ENCODE measurements at regions not wholly inside any gene's neighbourhood (a gene's known extent, or its start where the extent isn't known, plus 50 kb on each side); places are given as distances from the start of the nearest gene placed in this dataset.

GRCh38 chr11:112786886-112787530, 174.2 kb upstream of the NCAM1 start:
- TF ChIP-seq CTCF (IDR thresholded peaks at IDR 0.05; ENCODE audit: unreplicated experiment), result no peak
- no peak for DNase-seq (ENCODE audit: low spot score in 2 of 2, unreplicated experiment in 2 of 2)
- Mint-ChIP-seq H3K4me3 (no peak overlapping the region), H3K36me3 (no peaks in the 10 kb centered on the region), H3K9me3 (no peaks in the 10 kb centered on the region), H3K27me3 (ENCODE audit: low read depth) (no peaks in the 10 kb centered on the region), H3K4me1 (peaks cover 33% of the 10 kb centered on the region), H3K27ac (no peak overlapping the region)

- no peak for TF ChIP-seq CTCF (IDR thresholded peaks at IDR 0.05; ENCODE audit: unreplicated experiment)
- DNase-seq (ENCODE audit: low spot score in 2 of 2, unreplicated experiment in 2 of 2), result no peak
- H3K4me3 Mint-ChIP-seq, result no peak overlapping the region
- H3K27me3 Mint-ChIP-seq (ENCODE audit: low read depth), result no peaks in the 10 kb centered on the region
- H3K9me3 Mint-ChIP-seq, result no peaks in the 10 kb centered on the region
- no peak overlapping the region for H3K27ac Mint-ChIP-seq
- no peaks in the 10 kb centered on the region for H3K36me3 Mint-ChIP-seq
- peaks cover 32% of the 10 kb centered on the region for H3K4me1 Mint-ChIP-seq
Measured at GRCh38 chr11:112789481-112789880, 171.7 kb upstream of the NCAM1 start.

GRCh38 chr11:112790286-112790685, 170.9 kb upstream of the NCAM1 start:
- Mint-ChIP-seq H3K36me3 (no peaks in the 10 kb centered on the region), H3K4me1 (peaks cover 29% of the 10 kb centered on the region), H3K27ac (no peak overlapping the region), H3K9me3 (no peaks in the 10 kb centered on the region), H3K27me3 (ENCODE audit: low read depth) (no peaks in the 10 kb centered on the region), H3K4me3 (no peak overlapping the region)
- DNase-seq (ENCODE audit: low spot score in 2 of 2, unreplicated experiment in 2 of 2), result no peak
- TF ChIP-seq CTCF (IDR thresholded peaks at IDR 0.05; ENCODE audit: unreplicated experiment), result no peak

- Mint-ChIP-seq H3K9me3 (no peaks in the 10 kb centered on the region), H3K27me3 (ENCODE audit: low read depth) (no peaks in the 10 kb centered on the region), H3K36me3 (no peaks in the 10 kb centered on the region), H3K27ac (no peak overlapping the region), H3K4me1 (peaks cover 32% of the 10 kb centered on the region), H3K4me3 (no peak overlapping the region)
- no peak for TF ChIP-seq CTCF (IDR thresholded peaks at IDR 0.05; ENCODE audit: unreplicated experiment)
- DNase-seq (ENCODE audit: low spot score in 2 of 2, unreplicated experiment in 2 of 2), result no peak
Measured at GRCh38 chr11:112792070-112792469, 169.2 kb upstream of the NCAM1 start.

- H3K4me1 Mint-ChIP-seq, result peaks cover 41% of the 10 kb centered on the region
- no peaks in the 10 kb centered on the region for H3K27me3 Mint-ChIP-seq (ENCODE audit: low read depth)
- H3K36me3 Mint-ChIP-seq, result no peaks in the 10 kb centered on the region
- no peak overlapping the region for H3K4me3 Mint-ChIP-seq
- H3K9me3 Mint-ChIP-seq, result no peaks in the 10 kb centered on the region
- no peak overlapping the region for H3K27ac Mint-ChIP-seq
- no peak for TF ChIP-seq CTCF (IDR thresholded peaks at IDR 0.05; ENCODE audit: unreplicated experiment)
- no peak for DNase-seq (ENCODE audit: low spot score in 2 of 2, unreplicated experiment in 2 of 2)
Measured at GRCh38 chr11:112793416-112793815, 167.8 kb upstream of the NCAM1 start.

All from mesothelial cell of epicardium (in vitro differentiated cells).